Breast epithelium (tissue), 3 donors: ENCODE measurements at regions not wholly inside any gene's neighbourhood (a gene's known extent, or its start where the extent isn't known, plus 50 kb on each side); places are given as distances from the start of the nearest gene placed in this dataset.

Experiments used
- POLR2A ChIP-seq: fragments of 450-650 bp; IDR thresholded peaks from one replicate; pipeline ENCODE4 v1.6.1; 2016; ENCODE audit warnings: antibody characterized with exemption, mild to moderate bottlenecking, moderate library complexity
- POLR2AphosphoS5 ChIP-seq, 3 donors: sonication (generic); formaldehyde crosslinking; IDR thresholded peaks; one replicate each; pipeline ENCODE4 v1.6.1; 2017; ENCODE audit warnings: antibody characterized with exemption in 3 of 3
- TF ChIP-seq, protein P1 (sequence below), 3 donors: fragments of 450-650 bp; IDR thresholded peaks; one replicate each; pipeline ENCODE4 v1.5.1; 2016 to 2017; ENCODE audit warnings: antibody characterized with exemption in 3 of 3, mild to moderate bottlenecking in 3 of 3, moderate library complexity in 3 of 3

DNA sequence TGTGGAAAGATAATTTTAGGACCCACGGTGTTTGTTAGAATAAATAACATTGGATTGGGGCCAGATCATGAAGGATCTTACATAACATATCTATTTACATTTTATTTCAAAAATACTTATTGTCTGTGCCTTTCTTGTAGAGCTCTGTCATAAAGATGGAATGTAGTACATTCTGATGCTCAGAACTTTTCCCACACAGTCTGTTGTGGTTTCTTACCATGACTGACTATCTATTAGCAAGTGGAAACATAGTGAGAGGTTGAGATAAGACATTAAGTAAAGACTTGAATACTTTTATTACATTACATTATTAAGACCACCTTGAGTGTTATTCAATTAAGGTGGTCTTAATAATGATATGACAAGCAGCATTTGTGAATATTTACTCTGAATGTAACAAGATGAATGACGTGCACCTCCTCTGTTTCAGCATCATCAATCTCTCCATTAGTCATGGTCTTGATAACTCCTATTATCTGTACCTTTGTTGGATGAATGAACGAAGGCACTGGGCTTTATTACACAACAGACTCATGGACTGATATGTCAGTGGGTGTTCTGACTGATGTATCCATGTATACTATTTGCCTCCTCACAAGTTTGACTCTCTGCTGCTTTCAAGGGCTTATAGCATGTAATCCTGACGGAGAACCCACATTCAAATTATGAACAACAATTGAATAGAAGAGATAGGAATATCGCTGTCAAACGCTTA is 883.0 kb upstream of the FLRT2 start:
- TF ChIP-seq, protein P1, sequence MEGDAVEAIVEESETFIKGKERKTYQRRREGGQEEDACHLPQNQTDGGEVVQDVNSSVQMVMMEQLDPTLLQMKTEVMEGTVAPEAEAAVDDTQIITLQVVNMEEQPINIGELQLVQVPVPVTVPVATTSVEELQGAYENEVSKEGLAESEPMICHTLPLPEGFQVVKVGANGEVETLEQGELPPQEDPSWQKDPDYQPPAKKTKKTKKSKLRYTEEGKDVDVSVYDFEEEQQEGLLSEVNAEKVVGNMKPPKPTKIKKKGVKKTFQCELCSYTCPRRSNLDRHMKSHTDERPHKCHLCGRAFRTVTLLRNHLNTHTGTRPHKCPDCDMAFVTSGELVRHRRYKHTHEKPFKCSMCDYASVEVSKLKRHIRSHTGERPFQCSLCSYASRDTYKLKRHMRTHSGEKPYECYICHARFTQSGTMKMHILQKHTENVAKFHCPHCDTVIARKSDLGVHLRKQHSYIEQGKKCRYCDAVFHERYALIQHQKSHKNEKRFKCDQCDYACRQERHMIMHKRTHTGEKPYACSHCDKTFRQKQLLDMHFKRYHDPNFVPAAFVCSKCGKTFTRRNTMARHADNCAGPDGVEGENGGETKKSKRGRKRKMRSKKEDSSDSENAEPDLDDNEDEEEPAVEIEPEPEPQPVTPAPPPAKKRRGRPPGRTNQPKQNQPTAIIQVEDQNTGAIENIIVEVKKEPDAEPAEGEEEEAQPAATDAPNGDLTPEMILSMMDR (IDR thresholded peaks at IDR 0.05), result no peak
- TF ChIP-seq POLR2A (no peak), POLR2AphosphoS5 (IDR thresholded peaks at IDR 0.05) (no peak)
